ENCODE measurements at regions not wholly inside any gene's neighbourhood (a gene's known extent, or its start where the extent isn't known, plus 50 kb on each side); places are given as distances from the start of the nearest gene placed in this dataset.

DNA sequence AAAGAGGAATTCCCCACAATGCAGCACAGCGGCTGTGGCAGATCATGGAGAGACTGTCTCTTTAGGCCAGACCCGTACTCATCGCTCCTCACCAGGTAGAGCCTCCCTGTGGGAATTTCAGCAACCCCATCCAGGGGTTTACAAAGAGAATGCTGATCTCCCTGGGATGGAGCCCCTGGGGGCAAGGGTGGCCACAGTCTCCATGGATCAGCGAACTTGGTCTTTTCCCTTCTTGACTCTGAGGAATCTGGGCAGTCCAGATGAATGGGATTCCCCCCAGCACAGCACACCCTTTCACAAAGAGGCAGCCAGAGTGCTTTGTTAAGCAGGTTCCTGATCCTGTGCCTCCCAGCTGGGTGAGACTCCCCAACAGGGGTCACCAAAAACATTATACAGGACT is 108.7 kb upstream of the RGMB start:
- Histone ChIP-seq H3K79me1 (ENCODE audit: low read depth in 1 of 2, low read length in 2 of 2) (no peaks in the 10 kb centered on the region), H3K14ac (replicated peaks; ENCODE audit: low read depth, low read length) (no peak overlapping the region), H3K56ac (ENCODE audit: extremely low read depth, insufficient read depth, low read length) (no peak overlapping the region), H3K23ac (ENCODE audit: low read depth, low read length) (no peak overlapping the region), H3K4ac (ENCODE audit: low read depth, low read length) (no peak overlapping the region), H4K91ac (ENCODE audit: insufficient read depth, low read depth, low read length) (no peak overlapping the region), H3K4me3 (ENCODE audit: insufficient read depth, low read depth, low read length) (no peak overlapping the region), H4K5ac (ENCODE audit: low read depth, low read length) (no peak overlapping the region), H2BK20ac (ENCODE audit: low read depth, low read length) (no peak overlapping the region), H2AK9ac (replicated peaks; ENCODE audit: low read depth, low read length, poor library complexity) (no peak overlapping the region), H4K8ac (ENCODE audit: low read depth in 2 of 2, low read length in 2 of 2) (no peak overlapping the region), H3K27me3 (ENCODE audit: control insufficient read depth, insufficient read depth, low read length) (no peaks in the 10 kb centered on the region), H2BK15ac (ENCODE audit: low read depth, low read length) (no peak overlapping the region), H2BK120ac (ENCODE audit: low read depth, low read length) (no peak overlapping the region), H3K36me3 (ENCODE audit: control insufficient read depth, insufficient read depth, low read length) (no peaks in the 10 kb centered on the region), H3K9me3 (ENCODE audit: control insufficient read depth, insufficient read depth, low read length) (peaks cover 10% of the 10 kb centered on the region; the same call in 1 of the 2 replicates), H2BK5ac (ENCODE audit: low read depth, low read length, poor library complexity, severe bottlenecking) (no peak overlapping the region), H2AFZ (replicated peaks; ENCODE audit: low read length, poor library complexity) (no peak overlapping the region), H3K4me1 (ENCODE audit: control insufficient read depth, insufficient read depth, low read length) (no peaks in the 10 kb centered on the region), H2AK5ac (ENCODE audit: low read depth, low read length) (no peak overlapping the region), H3K9ac (ENCODE audit: low read depth, low read length) (no peak overlapping the region), H3K18ac (ENCODE audit: low read depth, low read length) (no peak overlapping the region), H3K9me1 (ENCODE audit: insufficient read depth, low read length) (no peaks in the 10 kb centered on the region), H4K20me1 (ENCODE audit: insufficient read depth, low read length) (no peaks in the 10 kb centered on the region), H3K4me2 (ENCODE audit: low read depth, low read length) (no peak overlapping the region), H3K27ac (ENCODE audit: insufficient read depth, low read length) (no peak overlapping the region)
- no peak for DNase-seq
- ChIA-PET CTCF (no interaction called here), POLR2A (ENCODE audit: unreplicated experiment) (no interaction called here)
- in situ Hi-C loops (cut with MboI; ENCODE audit: low sequenced_read_pairs) = no loop called here
- dilution Hi-C loops (cut with HindIII; ENCODE audit: low sequenced_read_pairs, unreplicated experiment) = no loop called here
- TF ChIP-seq RFX5 (IDR thresholded peaks at IDR 0.05; ENCODE audit: low read depth, low read length) (no peak), SMC3 (IDR thresholded peaks at IDR 0.05; ENCODE audit: low read depth, low read length) (no peak), CEBPB (IDR thresholded peaks at IDR 0.05; ENCODE audit: low read depth, low read length) (no peak)
- TF ChIP-seq, protein P1, sequence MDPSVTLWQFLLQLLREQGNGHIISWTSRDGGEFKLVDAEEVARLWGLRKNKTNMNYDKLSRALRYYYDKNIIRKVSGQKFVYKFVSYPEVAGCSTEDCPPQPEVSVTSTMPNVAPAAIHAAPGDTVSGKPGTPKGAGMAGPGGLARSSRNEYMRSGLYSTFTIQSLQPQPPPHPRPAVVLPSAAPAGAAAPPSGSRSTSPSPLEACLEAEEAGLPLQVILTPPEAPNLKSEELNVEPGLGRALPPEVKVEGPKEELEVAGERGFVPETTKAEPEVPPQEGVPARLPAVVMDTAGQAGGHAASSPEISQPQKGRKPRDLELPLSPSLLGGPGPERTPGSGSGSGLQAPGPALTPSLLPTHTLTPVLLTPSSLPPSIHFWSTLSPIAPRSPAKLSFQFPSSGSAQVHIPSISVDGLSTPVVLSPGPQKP (IDR thresholded peaks at IDR 0.05; ENCODE audit: borderline replicate concordance, low read depth, low read length) = no peak
- 80% methylated on average over 2 of the region's 4 CpGs; no CpG with 5 or more reads in 1 of the 2 experiments for WGBS, 2 experiments (ENCODE audit: extremely low coverage in 2 of 2, insufficient read length in 1 of 2)
- intact Hi-C loops (cut with micrococcal nuclease) = no loop called here
- ATAC-seq (ENCODE audit: low read depth) = no peak
- no TSS peak for BruUV-seq (replicated peaks)
